Activated CD8-positive, alpha-beta memory T cell treated with anti-CD3 and anti-CD28 coated beads, Interleukin-2, amount 50 U/mL, for 4 hours (primary cell): ENCODE measurements at regions not wholly inside any gene's neighbourhood (a gene's known extent, or its start where the extent isn't known, plus 50 kb on each side); places are given as distances from the start of the nearest gene placed in this dataset.

Experiments used
- DNase-seq: peaks from one replicate; pipeline ENCODE4 v3.0.0-alpha.2; 2020

DNA sequence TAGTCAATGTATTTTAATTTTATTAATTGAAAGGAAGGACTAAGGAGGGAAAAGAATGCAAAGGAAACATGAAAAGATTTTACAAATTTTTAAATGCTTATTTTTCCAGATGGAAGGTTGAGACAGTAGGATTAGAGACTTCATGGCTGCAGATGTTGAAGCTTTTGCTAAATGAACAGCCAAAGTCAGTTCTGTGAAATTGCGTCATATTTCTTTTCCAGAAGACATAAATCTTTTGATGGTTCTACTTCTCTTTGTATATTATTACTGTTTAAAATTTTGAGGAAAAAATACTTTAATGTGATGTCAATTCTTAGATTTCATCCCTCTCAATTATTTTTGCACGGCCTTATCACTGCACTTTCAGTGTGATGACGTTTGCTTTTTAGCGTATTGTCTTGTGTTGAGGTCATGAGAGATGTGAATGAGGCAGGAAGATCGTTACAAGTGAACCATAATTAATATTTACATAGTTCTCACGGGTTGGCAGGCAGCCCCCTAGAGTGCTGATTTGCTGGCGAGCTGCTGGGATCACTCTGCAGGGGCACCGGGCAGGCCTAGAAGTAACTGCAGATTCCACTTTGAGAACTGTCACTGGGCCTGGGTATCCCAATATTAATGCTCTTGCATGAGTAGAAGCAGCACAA is 158.1 kb downstream of the TBXT start:
- DNase-seq: no peak

DNA sequence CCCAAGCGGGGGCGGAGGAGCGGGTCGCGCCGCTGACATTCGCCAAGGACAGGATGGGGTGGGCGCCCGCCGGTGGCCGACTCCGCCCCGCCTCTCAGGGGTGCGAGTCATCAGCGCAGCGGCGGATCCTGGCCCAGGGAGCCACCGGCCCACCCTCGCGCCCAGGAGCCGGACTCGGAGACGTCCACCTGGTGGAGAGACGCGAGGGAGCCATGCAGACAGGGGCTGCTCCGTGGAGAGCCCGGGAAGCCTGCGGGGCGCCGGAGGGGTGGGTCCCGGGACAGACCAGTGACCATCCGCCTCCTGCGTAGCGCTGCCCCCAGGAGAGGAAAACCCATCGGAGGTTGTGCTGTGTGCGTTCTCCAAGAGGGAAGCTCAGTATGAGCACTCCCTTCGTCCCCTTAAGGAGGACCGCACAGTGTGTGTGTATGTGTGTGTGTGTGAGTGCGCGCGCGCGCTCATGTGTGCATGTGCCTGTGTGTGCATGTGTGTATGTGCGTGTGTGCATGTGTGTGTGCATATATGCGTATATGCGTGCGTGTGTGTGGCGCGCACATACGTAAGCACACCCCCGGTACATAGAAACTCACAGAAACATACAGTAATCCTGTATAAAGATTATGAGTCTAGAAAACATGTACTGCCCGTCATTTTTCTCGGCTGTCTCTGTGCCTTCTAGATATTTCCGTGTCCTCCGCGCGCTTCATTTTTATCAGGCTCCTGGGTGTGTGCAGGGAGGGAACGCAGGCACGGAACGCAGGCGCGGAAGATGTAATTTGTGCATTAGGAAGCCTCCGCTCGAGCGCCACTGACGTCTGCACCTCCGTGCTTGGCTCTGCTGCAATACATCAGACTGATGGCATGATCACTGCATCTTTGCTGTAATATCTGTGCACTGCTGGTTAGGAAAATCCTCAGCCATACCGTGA is 158.9 kb downstream of the TBXT start:
- no peak for DNase-seq

DNA sequence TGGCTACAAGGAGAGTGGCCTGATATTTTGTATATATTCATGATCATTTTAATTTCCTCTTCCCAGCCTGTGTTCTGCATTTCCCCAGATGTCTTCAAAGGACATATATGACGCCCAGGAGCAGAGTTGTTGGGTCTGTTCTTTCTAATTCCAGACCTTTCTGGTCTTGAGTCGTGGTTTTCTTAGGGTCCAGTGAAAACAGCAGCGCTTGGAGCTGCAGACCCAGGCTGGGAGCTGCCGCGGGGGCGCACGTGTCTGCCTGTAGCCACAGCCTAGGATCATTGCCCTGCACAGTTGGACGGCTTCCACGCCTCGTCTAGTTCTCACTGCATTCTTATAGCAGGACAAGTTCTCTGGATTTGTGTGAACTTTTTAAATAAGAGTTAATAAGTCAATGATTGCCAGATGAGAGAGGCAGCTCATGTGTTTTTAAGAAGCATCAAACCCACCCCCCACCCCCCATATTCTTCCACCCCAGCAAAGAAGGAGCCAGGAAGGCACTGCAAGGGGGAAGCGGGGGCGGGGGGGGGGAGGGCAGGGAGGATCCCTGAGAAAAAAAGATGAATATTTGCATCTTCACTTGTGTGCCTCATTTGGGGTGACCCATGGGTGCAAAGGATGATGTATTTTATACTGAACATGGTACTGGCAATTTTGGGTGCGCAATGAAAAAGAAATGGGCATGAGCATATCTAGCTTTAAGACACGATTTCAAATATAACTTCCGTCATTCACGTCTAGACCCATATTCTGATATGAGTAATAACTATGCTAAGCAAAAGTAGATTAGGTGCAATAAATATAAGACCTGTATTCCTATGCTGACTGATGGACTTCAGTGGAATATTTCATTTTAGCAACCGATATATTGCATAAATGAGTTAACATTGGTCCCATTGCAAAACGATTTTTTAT is 160.0 kb downstream of the TBXT start:
- DNase-seq: no peak

DNA sequence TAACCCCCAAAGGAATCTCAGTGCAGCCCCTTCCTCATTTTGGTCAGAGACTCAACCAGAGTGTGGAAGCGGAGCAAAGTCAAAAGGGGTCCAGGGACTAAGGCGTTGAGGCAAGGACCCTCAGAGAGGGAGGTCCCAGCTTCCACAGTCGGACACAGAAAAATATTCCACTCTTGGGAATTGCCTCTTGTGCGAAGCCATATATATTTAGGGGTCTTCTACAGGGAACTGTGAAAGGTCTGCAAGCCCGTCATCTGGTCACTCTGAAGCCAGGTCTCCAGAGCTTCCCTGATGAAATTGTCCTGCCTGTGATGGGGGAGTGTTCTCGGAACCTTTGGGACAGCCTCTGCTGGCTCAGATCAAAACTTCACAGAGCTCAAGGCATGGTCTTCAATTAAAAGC is 160.8 kb downstream of the TBXT start:
- no peak for DNase-seq

DNA sequence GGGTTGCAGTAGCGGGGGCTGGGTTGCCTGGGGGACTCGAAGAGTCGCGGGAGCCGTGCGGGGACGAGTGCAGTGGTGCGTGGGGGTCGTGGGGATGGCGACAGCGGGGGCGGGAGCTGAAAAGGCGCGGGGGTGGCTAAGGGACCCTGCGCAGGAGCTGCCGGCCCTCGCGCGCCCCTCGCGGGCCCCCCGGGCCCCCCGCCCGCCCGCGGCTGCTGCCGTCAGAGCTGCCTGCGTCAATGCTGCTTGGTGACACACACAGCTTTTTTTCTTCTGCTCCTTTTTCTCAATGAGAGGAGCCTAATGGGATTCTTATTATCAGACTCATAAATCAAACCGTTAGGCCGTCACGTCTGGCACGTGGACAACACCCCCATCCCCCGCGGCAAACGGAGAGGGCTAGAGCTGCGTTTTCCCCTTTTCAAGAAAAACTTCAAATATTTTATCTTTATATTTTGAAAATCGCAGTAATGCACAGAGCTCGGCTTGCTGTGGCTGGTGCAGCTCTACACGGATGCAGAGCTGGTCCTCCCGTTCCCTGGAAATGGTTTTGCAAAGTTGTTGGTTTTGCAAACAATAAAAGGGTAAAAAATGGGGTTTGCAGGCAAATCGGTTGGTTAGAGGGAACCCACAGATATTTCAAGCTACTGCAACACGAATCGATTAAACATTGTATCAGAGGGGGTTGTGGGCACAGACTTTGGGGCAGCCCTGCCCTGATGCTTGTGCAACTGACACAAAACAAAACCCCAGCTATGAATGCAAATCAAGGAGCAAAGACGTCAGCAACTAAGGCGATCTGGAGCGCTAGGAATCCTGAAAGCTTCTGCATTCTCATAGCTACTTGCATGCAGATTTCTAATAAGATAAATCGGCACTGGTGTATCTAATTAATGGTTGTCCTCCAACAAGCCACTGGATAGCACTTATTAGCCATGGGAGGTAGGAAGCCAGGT is 161.4 kb downstream of the TBXT start:
- DNase-seq: no peak

DNA sequence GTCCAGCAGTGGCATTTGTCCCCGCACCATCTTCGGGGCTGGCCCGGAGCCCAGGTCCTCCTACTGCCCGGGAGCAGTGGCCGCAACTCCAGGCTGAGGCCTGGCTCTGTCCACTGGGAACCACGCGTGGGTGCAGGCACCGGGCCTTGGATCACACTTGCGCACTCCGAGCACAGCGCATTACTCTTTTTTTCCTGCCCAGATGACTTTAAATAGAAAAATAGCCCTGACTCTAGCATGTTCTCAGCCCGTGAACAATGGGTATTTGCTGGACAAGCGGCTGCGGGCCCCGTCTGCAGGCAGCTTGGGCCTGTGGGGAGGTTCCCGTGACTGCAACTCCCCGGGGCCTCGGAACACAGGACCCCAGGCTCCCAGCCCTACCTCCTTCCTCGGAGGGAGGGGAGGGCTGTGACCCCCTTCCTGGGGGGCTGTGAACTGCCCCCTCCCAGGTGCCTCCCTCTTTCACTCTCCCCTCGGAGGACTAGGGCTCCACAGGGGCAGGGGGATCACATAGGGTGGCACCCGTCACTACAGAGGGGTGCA is 162.2 kb downstream of the TBXT start:
- DNase-seq: no peak

DNA sequence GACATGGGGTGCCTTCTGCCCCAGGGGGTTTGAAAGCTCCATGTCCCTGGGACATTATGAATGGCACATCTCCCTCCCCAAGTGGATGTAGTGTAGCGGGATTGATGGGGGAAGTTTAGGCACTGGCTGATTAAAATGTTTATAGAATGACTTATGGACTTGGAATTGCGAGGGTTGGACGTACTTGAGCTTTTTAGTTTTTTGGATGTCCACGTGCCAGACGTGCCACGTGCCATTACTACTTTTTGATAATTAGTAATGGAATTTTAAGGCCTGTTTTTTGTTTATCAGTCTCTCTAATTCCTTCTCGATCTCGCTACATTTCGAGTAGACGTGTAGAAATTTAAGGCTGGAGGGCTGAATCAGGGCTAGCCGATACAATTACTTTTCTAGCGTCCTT is 162.8 kb downstream of the TBXT start:
- DNase-seq: no peak

DNA sequence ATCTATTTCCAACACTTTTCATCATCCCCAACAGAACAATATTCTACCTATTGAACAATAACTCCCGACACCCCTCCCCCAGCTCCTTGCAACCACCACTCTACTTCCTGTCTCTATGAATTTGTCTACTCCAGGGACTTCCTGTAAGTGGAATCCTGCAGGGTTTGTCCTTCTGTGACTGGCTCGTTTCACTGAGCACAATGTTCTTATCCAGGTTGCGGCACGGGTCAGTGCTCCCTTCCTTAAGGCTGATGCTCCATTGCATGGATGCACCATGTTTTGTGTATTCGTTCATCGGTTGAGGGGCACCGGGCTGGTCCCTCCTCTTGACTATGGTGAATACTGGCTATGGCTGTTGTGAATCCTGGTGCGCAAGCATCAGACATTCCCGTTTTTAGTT is 163.2 kb downstream of the TBXT start:
- no peak for DNase-seq

DNA sequence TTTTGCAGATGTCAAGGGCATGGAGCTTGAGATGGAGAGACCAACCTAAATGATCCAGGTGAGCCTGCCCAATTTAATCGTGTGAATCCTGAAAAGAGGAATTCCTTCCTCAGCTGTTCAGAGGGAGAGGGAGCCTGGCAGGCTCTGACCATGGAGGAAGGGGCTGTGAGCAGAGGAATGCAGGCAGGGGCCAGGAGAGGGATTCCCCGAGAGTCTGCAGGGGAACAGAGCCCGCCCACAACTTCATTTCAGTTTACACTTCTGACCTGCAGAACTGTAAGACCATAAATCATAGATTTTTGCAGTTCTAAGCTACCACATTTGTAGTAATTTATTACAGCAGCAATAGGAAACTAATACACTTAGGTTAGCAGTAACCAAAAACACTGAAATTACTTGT is 164.1 kb downstream of the TBXT start:
- DNase-seq: no peak

DNA sequence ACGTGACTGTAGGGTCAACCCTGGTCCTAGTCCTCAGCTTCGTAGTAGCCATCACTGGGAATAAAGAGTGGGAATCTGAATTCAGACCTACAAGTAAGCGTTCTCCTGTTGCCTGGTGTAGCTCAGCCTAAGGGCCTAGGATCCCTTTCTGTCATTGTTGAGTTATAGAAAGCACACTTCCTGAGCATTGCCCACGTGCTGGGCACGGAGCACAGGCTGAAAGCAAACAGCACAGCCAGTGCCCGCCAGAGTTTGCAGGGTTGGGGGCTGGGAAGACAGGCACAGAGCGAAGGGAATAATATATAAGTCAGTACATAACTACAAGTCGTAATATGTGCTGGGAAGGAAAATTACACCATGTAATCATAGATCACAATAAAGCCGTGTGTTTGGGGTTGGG is 166.3 kb downstream of the TBXT start:
- DNase-seq: no peak

DNA sequence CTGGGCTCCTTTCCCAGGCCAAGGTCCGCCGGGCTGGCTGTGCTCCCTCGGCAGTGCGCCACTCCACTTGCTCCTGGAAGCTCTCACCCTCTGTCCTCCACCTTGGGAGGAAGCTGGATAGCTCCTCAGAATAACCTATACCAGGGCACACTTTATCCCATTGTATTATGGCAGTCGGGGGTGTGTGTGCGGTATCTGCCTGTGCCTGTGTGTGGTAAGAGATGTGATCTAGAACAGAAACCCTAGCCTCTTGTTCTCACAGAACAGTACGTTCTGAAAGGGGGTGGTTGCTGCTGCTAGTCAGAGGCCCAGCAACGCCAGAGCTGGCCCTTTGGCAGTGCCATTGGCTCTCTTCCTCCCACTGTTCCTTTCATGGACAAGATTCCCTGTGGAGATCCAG is 168.4 kb downstream of the TBXT start:
- no peak for DNase-seq

DNA sequence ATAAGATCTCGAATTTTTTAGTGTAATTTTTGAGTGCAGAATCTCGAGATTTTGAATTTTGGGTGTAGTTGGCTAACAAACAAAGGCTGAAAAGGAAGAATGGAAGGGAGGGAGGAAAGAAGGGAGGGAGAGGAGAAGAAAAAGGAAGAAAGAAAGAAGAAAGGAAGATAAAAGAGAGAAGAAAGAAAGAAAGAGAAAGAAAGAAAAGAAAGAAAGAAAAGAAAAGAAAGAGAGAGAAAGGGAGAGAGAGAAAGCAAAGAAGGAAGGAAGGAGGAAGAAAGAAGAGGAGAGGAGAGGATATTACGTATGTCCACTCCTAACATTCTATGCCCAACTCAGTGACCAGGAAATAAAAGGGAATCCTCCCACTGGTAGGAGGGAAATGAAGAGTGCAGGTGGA is 169.6 kb downstream of the TBXT start:
- no peak for DNase-seq

DNA sequence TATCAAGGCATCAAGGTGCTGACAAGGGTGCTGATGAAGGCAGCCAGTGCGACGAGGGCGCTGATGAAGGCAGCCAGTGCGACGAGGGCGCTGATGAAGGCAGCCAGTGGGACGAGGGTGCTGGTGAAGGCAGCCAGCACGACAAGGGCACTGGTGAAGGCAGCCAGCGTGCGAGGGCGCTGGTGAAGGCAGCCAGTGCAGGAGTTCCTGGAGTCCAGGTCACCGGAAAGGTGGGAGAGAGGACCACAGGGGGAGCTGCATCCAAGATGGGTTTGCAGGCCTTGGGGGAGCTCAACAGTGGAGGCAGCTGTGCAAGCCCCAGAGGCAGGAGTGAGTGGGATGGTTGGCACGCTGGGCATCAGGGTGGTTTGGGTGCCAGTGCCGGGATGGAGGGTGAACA is 176.3 kb downstream of the TBXT start:
- DNase-seq: no peak

DNA sequence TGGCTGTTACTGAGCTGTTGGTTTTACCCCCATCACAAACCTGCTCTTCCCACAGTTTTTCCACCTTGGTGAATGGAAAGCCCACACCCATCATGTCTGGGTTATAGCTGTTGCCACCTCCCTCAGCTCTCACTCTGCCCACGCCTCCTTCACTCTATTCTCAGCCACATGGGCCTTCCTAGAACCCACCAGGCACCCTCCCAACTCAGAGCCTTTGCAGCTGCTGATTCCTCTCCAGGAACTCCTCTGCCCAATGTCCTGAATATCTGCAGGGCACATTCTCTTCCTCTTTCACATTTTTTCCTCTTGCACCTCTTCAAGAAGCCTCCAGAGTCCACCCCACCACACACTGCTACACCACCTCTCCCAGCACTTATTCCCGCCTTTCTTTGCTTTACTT is 177.4 kb downstream of the TBXT start:
- DNase-seq: no peak

DNA sequence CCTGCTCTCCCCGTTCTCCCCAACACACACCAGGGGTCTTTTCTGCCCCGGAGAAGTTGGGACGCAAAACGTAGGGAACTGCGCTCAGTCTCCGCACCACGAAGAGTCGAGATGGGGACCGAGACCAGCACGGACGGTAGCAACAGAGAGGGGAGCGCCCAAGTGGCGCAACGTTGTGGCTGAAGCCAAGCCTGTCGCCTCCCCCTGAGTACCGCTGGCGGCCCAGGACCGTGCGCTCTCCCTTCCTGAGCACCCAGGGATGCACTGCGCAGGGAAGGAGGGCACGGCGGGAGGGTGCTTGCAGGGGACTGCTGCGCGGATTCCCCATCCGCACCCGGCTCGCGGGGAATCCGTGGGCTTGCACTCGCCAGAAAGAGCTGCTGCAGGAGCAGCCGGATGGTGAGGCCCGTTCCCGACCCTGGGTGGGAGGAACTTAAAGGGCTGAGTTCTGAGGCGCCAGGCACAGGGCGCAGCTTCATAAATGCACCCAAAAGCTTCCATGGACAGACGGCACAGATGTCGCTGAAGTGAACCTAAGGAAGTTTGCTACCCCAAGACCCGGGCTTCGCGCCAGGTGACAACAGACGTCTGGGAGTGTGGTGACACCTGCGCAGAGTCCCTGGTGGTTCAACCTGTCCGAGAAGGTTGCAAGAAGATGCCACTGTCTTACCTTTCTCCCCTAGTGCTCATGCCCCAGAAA is 178.7 kb downstream of the TBXT start:
- no peak for DNase-seq

DNA sequence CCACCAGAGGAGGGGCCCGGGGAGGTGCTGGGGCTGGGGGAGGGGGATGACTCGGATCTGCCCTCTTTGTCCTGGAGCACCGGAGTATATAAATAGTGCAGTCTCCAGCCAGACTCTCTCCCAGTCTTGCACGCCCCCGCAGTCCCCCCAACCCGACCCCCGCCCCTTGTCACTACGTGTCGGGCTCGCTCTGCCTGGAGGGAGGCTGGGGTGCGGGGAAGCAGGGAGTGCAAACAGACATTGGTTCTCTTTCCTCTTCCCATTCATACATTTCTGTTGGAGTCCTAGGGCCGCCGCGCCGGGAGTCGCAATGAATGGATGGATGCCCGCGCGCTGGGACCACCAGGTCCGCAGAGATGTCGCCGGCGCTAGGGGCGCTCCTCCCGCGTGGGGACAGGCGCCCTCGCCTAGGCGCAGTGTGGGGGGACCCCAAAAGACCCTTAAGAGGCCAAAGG is 179.3 kb downstream of the TBXT start:
- DNase-seq: no peak

DNA sequence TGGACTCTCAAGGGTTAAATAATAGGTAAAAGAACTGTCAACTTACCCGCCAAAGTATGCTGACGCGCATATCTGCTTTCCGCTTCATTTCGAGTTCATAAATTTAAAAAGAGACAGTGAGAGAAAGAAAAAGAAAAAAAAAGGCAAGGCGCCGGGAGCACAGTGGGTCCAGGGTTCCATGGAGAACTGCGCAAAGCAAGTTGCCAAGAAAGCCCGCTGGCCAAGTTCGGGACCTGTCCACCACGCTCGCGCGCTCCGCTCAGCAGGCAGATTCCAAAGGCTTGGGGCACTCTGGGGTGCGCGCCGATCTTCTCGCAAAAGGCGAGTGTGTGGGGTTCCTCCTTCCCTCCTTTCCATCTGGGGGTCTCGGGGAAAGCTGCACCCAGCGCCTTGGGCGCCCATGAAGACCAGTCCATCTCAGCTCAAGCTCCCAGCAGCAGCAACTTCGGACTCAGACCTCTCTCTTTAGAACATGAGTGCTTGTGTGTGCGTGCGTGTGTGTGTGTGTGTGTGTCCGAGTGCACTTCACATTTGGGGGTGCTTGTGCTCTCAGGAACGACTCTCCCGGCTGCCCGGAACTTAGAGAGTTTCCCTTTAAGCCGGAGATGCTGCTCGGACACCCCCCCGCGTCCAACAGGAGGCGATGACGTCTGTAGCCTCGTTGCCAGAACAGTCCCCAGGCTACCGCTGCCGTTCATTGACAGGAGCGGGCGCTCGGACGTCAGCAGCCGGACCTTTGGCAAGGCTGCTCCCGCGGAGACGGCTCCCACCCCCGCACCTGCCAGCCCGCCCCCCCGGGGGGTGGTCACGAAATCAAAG is 180.0 kb downstream of the TBXT start:
- no peak for DNase-seq

DNA sequence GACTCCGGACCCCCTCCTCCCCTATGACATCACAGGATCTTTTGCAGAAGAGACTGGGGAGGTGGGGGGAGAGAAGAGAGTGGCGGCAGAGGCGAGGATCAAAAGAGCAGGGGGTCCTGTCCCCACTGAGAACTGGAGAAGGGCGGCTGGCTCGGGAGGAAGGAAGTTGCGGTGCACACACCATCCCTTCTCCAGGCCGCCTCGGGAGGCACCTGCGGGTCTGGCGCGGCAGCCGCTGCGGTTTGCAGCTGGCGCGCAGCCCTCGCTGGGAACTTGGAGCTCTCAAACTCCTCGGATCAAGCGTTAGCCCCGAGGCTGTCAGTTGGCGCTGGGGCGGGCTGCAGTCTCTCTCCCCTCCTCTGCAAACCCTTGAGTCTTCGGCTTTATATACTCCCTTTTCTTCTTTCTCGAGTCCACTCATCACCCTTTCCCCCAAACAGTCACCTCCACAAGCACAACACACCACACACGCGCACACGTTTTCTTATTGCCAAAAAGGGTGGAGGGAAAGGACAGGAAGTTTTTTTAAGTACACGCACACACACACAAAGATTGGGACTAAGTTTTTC is 180.7 kb downstream of the TBXT start:
- DNase-seq: no peak

DNA sequence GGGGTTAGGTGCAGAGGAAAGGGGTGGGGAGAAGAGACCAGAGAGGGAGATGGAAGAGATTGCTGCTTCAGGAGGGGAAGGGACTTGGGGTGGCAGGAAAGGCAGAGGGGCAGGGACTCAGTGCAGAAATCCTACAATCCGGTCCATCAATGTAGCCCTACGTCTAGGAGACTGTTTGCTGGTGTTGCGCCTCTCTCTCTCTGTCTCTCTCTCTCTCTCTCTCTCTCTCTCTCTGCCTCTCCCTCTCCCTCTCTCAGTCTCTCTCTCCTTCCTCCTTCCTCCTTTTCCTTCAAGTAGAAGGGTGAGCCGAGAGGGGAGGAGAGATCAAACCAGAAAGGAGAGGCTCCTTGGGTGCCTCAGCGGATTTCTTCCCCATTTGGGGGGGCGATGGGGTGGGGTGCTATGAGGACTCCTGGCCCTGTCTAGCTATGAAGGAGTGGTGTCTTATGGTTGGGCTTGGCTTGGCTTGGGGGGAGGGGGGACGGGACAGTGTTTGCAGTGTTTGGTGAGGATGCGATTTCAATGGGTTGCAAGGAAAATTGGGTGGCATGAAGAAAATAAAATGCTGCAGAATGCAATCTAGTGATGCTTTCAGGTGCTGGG is 181.2 kb downstream of the TBXT start:
- DNase-seq: no peak
